ENCODE measurements at regions not wholly inside any gene's neighbourhood (a gene's known extent, or its start where the extent isn't known, plus 50 kb on each side); places are given as distances from the start of the nearest gene placed in this dataset.
"Not testable (repeated sequence)": the region's sequence is repeated elsewhere in the genome, so short reads cannot be mapped to it uniquely, and the experiment has no call there.

DNA sequence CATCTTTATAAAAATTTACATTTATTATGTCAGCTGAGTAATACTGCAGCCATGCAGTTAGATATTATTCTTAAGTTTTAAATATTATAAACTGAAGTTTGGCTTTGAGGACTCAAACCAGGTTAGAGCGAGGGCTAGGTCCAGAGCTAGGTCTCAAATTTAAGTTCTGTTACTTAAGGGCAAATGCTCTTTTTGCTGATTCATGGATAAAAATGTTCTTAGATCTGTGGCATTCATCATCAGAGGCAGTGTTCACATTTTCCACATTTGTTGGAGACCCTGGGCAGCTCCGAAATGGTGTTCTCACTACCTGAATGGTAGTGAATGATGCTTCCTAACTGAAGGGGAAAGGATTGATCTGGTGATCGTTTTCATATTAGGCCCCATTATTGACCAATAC, 121.4 kb upstream of the MB21D2 start:
- Mint-ChIP-seq H3K36me3 (ENCODE audit: insufficient read depth, unreplicated experiment) (no peaks in the 10 kb centered on the region), H3K27ac (ENCODE audit: unreplicated experiment) (no peak overlapping the region), H3K27me3 (ENCODE audit: insufficient read depth, unreplicated experiment) (no peaks in the 10 kb centered on the region), H3K4me3 (ENCODE audit: unreplicated experiment) (no peak overlapping the region), H3K4me1 (ENCODE audit: low read depth, unreplicated experiment) (no peaks in the 10 kb centered on the region), H3K9me3 (ENCODE audit: unreplicated experiment) (no peaks in the 10 kb centered on the region)
- H3K36me3 ChIP-seq (ENCODE audit: control insufficient read depth, insufficient read depth, low read length): no peaks in the 10 kb centered on the region
- H3K4me3 ChIP-seq (ENCODE audit: low read depth, low read length): no peak overlapping the region
- no peaks in the 10 kb centered on the region for H3K4me1 ChIP-seq
- H3K27me3 ChIP-seq (replicated peaks; ENCODE audit: control insufficient read depth, insufficient read depth, low read length): no peaks in the 10 kb centered on the region
- TF ChIP-seq, protein P1, sequence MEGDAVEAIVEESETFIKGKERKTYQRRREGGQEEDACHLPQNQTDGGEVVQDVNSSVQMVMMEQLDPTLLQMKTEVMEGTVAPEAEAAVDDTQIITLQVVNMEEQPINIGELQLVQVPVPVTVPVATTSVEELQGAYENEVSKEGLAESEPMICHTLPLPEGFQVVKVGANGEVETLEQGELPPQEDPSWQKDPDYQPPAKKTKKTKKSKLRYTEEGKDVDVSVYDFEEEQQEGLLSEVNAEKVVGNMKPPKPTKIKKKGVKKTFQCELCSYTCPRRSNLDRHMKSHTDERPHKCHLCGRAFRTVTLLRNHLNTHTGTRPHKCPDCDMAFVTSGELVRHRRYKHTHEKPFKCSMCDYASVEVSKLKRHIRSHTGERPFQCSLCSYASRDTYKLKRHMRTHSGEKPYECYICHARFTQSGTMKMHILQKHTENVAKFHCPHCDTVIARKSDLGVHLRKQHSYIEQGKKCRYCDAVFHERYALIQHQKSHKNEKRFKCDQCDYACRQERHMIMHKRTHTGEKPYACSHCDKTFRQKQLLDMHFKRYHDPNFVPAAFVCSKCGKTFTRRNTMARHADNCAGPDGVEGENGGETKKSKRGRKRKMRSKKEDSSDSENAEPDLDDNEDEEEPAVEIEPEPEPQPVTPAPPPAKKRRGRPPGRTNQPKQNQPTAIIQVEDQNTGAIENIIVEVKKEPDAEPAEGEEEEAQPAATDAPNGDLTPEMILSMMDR (IDR thresholded peaks at IDR 0.05; ENCODE audit: insufficient read depth in 1 of 2, low read depth in 1 of 2, low read length in 1 of 2, severe bottlenecking in 1 of 2, unreplicated experiment in 1 of 2): no peak
- DNase-seq: no peak
- intact Hi-C loops (cut with micrococcal nuclease; ENCODE audit: unreplicated experiment): no loop called here
- ChIA-PET POLR2A (no interaction called here), CTCF (no interaction called here)
- H3K9me3 ChIP-seq: no peaks in the 10 kb centered on the region
- BruUV-seq (replicated peaks): no TSS peak

GRCh38 chr3:193040836-193041672, 123.4 kb upstream of the MB21D2 start:
- peaks cover 3% of the 10 kb centered on the region for H3K4me1 ChIP-seq
- Mint-ChIP-seq H3K27me3 (ENCODE audit: insufficient read depth, unreplicated experiment) (no peaks in the 10 kb centered on the region), H3K36me3 (ENCODE audit: insufficient read depth, unreplicated experiment) (no peaks in the 10 kb centered on the region), H3K4me3 (ENCODE audit: unreplicated experiment) (no peak overlapping the region), H3K9me3 (ENCODE audit: unreplicated experiment) (no peaks in the 10 kb centered on the region), H3K4me1 (ENCODE audit: low read depth, unreplicated experiment) (peaks cover under 1% of the 10 kb centered on the region), H3K27ac (ENCODE audit: unreplicated experiment) (no peak overlapping the region)
- no peaks in the 10 kb centered on the region for H3K27me3 ChIP-seq (replicated peaks; ENCODE audit: control insufficient read depth, insufficient read depth, low read length)
- no TSS peak for BruUV-seq (replicated peaks)
- TF ChIP-seq, protein P1 (IDR thresholded peaks at IDR 0.05; ENCODE audit: insufficient read depth in 1 of 2, low read depth in 1 of 2, low read length in 1 of 2, severe bottlenecking in 1 of 2, unreplicated experiment in 1 of 2): peak; percentile 47 to 49
- no peak overlapping the region for H3K4me3 ChIP-seq (ENCODE audit: low read depth, low read length)
- ChIA-PET CTCF (interaction anchor here (0.7 to 2.3 kb wide), 5 partner anchors 123 to 408 kb away, joined by 3 to 21 read pairs (median 4); partner anchors contain the start of gene MB21D2), POLR2A (no interaction called here)
- no peaks in the 10 kb centered on the region for H3K9me3 ChIP-seq
- H3K36me3 ChIP-seq (ENCODE audit: control insufficient read depth, insufficient read depth, low read length): no peaks in the 10 kb centered on the region
- intact Hi-C loops (cut with micrococcal nuclease; ENCODE audit: unreplicated experiment): loop anchor here (1.0 to 5.0 kb wide), 5 partner anchors 124 to 532 kb away; partner anchors contain the start of gene MB21D2
- peak in 1 of 2 experiments; percentile 63 for DNase-seq

- H3K9me3 Mint-ChIP-seq (ENCODE audit: unreplicated experiment): no peaks in the 10 kb centered on the region
- H3K4me3 ChIP-seq (ENCODE audit: low read depth, low read length): no peak overlapping the region
- BruUV-seq (replicated peaks): no TSS peak
- H3K4me3 Mint-ChIP-seq (ENCODE audit: unreplicated experiment): no peak overlapping the region
- ChIA-PET POLR2A (no interaction called here), CTCF (interaction anchor here (1.1 kb wide), 1 partner anchor 233 kb away, joined by 3 read pairs; no protein-coding TSS in a partner anchor)
- H3K27me3 Mint-ChIP-seq (ENCODE audit: insufficient read depth, unreplicated experiment): peaks cover under 1% of the 10 kb centered on the region
- intact Hi-C loops (cut with micrococcal nuclease; ENCODE audit: unreplicated experiment): no loop called here
- H3K27me3 ChIP-seq (replicated peaks; ENCODE audit: control insufficient read depth, insufficient read depth, low read length): no peaks in the 10 kb centered on the region
- peak; percentile 8 to 38 for DNase-seq
- TF ChIP-seq, protein P1 (IDR thresholded peaks at IDR 0.05; ENCODE audit: insufficient read depth in 1 of 2, low read depth in 1 of 2, low read length in 1 of 2, severe bottlenecking in 1 of 2, unreplicated experiment in 1 of 2): no peak
- H3K4me1 Mint-ChIP-seq (ENCODE audit: low read depth, unreplicated experiment): peaks cover 15% of the 10 kb centered on the region
- H3K36me3 ChIP-seq (ENCODE audit: control insufficient read depth, insufficient read depth, low read length): no peaks in the 10 kb centered on the region
- H3K4me1 ChIP-seq: peaks cover 12% of the 10 kb centered on the region
- H3K36me3 Mint-ChIP-seq (ENCODE audit: insufficient read depth, unreplicated experiment): no peaks in the 10 kb centered on the region
- no peak overlapping the region for H3K27ac Mint-ChIP-seq (ENCODE audit: unreplicated experiment)
- no peaks in the 10 kb centered on the region for H3K9me3 ChIP-seq
These were observed 128.7 kb upstream of the MB21D2 start for GRCh38 chr3:193046371-193046770.

DNA sequence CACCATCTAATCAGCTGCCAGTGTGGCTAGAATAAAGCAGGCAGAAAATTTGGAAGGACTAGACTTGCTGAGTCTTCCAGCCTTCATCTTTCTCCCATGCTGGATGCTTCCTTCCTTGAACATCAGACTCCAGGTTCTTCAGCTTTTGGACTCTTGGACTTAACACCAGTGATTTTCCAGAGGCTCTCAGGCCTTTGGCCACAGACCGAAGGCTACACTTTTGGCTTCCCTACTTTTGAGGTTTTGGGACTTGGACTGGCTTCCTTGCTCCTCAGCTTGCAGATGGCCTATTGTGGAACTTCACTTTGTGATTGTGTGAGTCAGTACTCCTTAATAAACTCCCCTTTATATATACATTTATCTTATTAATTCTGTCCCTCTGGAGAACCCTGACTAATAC, 129.8 kb upstream of the MB21D2 start:
- H3K9me3 ChIP-seq; H3K27ac Mint-ChIP-seq (ENCODE audit: unreplicated experiment); POLR2A ChIA-PET; intact Hi-C loops (cut with micrococcal nuclease; ENCODE audit: unreplicated experiment); H3K27me3 Mint-ChIP-seq (ENCODE audit: insufficient read depth, unreplicated experiment); H3K4me3 ChIP-seq (ENCODE audit: low read depth, low read length); BruUV-seq (replicated peaks); H3K36me3 ChIP-seq (ENCODE audit: control insufficient read depth, insufficient read depth, low read length); DNase-seq; H3K4me3 Mint-ChIP-seq (ENCODE audit: unreplicated experiment); H3K27me3 ChIP-seq (replicated peaks; ENCODE audit: control insufficient read depth, insufficient read depth, low read length); H3K36me3 Mint-ChIP-seq (ENCODE audit: insufficient read depth, unreplicated experiment); H3K9me3 Mint-ChIP-seq (ENCODE audit: unreplicated experiment); CTCF ChIA-PET: not testable (repeated sequence)
- H3K4me1 ChIP-seq: peaks cover 12% of the 10 kb centered on the region
- peaks cover 15% of the 10 kb centered on the region for H3K4me1 Mint-ChIP-seq (ENCODE audit: low read depth, unreplicated experiment)

All from Caco-2 (cell line).